ENCODE measurements at regions not wholly inside any gene's neighbourhood (a gene's known extent, or its start where the extent isn't known, plus 50 kb on each side); places are given as distances from the start of the nearest gene placed in this dataset.
A peak's percentile ranks its signal among the peaks of the same experiment; 100 is the strongest.

DNA sequence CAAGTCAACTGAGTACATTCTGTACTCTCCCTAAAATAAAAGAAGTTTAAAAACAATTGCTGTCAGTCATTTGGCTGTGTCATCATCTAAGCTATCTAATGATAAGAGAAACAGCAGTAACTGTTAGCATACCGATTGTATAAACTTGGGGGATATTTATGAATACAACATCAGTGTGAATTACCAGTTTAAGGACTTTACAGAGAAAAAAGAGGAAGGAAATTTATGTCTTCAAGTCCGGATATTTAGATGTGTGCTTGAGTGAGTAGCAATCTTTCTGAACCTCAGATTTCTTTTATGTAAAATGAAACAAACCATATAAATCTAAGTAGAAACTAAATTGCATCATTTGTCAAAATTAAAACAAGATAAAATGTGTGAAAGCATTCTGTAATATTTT is 1557.0 kb downstream of the MRPL39 start:
- Histone ChIP-seq H3K36me3 (no peaks in the 10 kb centered on the region), H3K27ac (no peak overlapping the region), H3K4me3 (no peak overlapping the region), H3K4me1 (no peaks in the 10 kb centered on the region), H3K9me3 (no peaks in the 10 kb centered on the region), H3K27me3 (no peaks in the 10 kb centered on the region)
- intact Hi-C loops (cut with DNase I): no loop called here
- no peak for DNase-seq
- TF ChIP-seq, protein P1, sequence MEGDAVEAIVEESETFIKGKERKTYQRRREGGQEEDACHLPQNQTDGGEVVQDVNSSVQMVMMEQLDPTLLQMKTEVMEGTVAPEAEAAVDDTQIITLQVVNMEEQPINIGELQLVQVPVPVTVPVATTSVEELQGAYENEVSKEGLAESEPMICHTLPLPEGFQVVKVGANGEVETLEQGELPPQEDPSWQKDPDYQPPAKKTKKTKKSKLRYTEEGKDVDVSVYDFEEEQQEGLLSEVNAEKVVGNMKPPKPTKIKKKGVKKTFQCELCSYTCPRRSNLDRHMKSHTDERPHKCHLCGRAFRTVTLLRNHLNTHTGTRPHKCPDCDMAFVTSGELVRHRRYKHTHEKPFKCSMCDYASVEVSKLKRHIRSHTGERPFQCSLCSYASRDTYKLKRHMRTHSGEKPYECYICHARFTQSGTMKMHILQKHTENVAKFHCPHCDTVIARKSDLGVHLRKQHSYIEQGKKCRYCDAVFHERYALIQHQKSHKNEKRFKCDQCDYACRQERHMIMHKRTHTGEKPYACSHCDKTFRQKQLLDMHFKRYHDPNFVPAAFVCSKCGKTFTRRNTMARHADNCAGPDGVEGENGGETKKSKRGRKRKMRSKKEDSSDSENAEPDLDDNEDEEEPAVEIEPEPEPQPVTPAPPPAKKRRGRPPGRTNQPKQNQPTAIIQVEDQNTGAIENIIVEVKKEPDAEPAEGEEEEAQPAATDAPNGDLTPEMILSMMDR (IDR thresholded peaks at IDR 0.05): no peak
- no peak for ATAC-seq

DNA sequence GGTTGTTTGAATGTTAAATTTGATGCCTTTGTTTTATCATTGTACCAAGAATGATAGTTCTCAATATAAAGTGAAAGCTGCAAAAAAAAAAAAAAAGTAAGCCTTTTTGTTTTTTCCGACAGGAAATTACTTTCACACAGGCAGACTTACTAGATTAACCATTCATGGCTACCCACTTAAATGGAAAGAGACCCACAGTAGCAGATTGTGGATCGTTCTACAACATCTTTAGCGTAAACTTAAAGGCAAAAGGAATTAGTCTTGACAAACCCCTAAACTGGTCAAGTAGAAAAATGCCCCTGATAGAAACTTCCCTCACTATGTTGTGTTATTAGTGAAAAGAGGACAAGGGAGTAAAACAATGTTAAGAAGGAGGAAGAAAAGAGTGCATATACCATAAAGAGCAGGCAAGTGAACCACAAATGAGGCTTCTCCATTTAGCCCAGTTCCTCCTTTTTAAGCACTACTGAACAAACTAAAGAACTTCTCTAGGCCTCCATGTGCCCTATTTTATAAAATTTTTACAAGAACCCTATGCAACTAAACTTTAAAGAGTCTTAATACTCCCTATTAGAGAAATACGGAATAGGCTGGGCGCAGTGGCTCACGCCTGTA is 1560.3 kb downstream of the MRPL39 start:
- no peak for DNase-seq
- H3K9me3 ChIP-seq: no peaks in the 10 kb centered on the region
- ATAC-seq: no peak

DNA sequence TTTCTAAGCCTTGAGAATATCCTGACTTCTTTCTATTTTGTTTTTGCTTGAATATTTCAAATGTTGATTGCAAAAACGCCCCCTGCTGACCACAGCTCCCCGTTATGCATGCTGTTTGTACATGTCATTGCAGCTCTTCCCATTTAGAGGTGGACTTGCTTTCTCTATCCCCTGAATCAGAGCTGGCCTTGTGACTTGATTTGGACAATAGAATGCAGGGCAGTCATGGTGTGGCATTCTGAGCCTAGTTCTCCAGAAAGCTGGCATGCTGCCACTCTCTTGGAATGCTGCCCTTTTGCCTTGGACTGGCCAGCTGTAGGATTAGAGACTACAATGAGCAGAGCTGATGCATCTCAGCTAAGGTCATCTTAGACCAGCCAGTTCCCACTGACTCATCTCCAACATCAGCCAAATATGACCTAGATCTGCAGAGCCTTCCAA is 1561.5 kb downstream of the MRPL39 start:
- H3K4me1 ChIP-seq: no peaks in the 10 kb centered on the region
- H3K27me3 ChIP-seq: no peaks in the 10 kb centered on the region
- ATAC-seq (peak; percentile 46), DNase-seq (no peak)
- H3K4me3 ChIP-seq: no peak overlapping the region
- intact Hi-C loops (cut with DNase I): no loop called here
- TF ChIP-seq, protein P1 (IDR thresholded peaks at IDR 0.05): peak; percentile 45
- no peak overlapping the region for H3K27ac ChIP-seq
- no peaks in the 10 kb centered on the region for H3K9me3 ChIP-seq
- no peaks in the 10 kb centered on the region for H3K36me3 ChIP-seq

More for the DNA sequence above, 1560.3 kb downstream of the MRPL39 start:
- TF ChIP-seq, protein P1 (IDR thresholded peaks at IDR 0.05): no peak
- Histone ChIP-seq H3K4me1 (no peaks in the 10 kb centered on the region), H3K36me3 (no peaks in the 10 kb centered on the region), H3K27ac (no peak overlapping the region), H3K27me3 (no peaks in the 10 kb centered on the region), H3K4me3 (no peak overlapping the region)
- intact Hi-C loops (cut with DNase I): no loop called here

DNA sequence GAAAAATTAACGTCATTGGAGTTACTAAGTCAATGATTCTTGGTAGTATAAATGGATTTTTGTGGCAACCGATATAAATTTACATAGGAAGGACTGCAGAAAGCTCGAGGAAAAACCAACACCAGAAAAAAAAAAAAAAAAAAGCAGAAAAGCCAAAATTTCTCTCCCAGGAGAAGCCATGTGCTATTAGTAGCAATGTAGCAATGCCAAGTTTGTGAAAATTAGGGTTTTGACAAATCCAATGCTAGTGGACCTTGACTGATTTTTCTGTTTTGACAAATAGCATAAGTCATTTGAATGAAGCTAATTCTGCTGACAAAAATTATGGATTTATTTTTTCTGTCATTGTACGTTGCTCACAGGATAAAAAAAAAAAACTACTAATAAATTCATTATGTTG is 1561.9 kb downstream of the MRPL39 start:
- Histone ChIP-seq H3K4me3 (no peak overlapping the region), H3K4me1 (no peaks in the 10 kb centered on the region), H3K36me3 (no peaks in the 10 kb centered on the region), H3K27me3 (no peaks in the 10 kb centered on the region), H3K9me3 (no peaks in the 10 kb centered on the region), H3K27ac (no peak overlapping the region)
- no peak for ATAC-seq
- TF ChIP-seq, protein P1 (IDR thresholded peaks at IDR 0.05): no peak
- DNase-seq: no peak
- intact Hi-C loops (cut with DNase I): no loop called here

DNA sequence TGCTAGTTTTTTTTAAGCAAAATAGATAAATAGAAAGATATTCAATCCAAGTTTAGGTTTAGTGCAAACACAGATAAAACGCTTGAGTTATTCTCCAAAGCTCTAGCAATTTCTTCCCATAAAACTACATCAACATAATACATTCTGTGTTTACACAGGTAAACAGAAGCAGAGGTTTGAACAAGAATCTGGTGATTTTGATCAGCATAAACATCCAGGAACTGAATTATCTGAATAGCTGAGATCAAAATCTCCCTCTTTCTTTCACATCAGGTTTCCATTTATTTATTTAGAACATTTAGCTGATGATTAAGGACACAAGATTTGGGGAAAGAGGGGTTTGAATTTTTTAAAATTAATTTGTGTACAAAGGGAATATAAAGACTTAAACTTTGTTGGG is 1564.6 kb downstream of the MRPL39 start:
- H3K4me1 ChIP-seq: no peaks in the 10 kb centered on the region
- H3K9me3 ChIP-seq: no peaks in the 10 kb centered on the region
- intact Hi-C loops (cut with DNase I): no loop called here
- DNase-seq: no peak
- no peaks in the 10 kb centered on the region for H3K36me3 ChIP-seq
- H3K27me3 ChIP-seq: no peaks in the 10 kb centered on the region
- no peak overlapping the region for H3K27ac ChIP-seq
- no peak for ATAC-seq
- H3K4me3 ChIP-seq: no peak overlapping the region
- TF ChIP-seq, protein P1 (IDR thresholded peaks at IDR 0.05): no peak
